ENCODE measurements at regions not wholly inside any gene's neighbourhood (a gene's known extent, or its start where the extent isn't known, plus 50 kb on each side); places are given as distances from the start of the nearest gene placed in this dataset.

DNA sequence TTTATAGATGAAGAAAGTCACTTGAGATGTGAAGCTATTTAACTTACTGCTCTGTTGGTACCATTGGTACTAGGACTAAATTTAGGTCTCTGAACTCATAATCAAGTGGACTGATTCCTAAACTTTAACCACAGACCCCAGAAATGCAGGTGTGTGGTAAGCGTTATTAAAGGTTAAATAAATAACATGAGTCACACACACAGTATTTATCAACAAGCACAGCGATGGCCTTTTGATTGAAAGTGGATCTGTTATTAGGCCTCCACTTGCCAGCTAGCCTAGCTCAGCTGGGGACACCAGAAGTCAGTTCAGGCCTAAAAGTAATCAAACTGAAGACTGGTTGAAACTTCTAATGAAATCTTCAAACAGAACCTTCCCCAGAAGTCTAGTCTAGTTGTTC lies 161.3 kb upstream of the DPP10 start:
- no peak for DNase-seq (ENCODE audit: low read depth in 1 of 2, low spot score in 1 of 2)
- H3K4me3 ChIP-seq (replicated peaks; ENCODE audit: insufficient read depth, low read length) = no peak overlapping the region
- no peak overlapping the region for H3K27ac ChIP-seq (replicated peaks)
- no peaks in the 10 kb centered on the region for H3K27me3 ChIP-seq (ENCODE audit: insufficient read depth, poor library complexity, severe bottlenecking)
- TF ChIP-seq CTCF (IDR thresholded peaks at IDR 0.05; ENCODE audit: insufficient read depth, low read length) = no peak

GRCh38 chr2:114283774-114284173 lies 158.7 kb upstream of the DPP10 start:
- no peak overlapping the region for H3K27ac ChIP-seq (replicated peaks)
- DNase-seq (ENCODE audit: low read depth in 1 of 2, low spot score in 1 of 2) = no peak
- H3K27me3 ChIP-seq (ENCODE audit: insufficient read depth, poor library complexity, severe bottlenecking) = no peaks in the 10 kb centered on the region
- H3K4me3 ChIP-seq (replicated peaks; ENCODE audit: insufficient read depth, low read length) = no peak overlapping the region
- TF ChIP-seq, protein P1, sequence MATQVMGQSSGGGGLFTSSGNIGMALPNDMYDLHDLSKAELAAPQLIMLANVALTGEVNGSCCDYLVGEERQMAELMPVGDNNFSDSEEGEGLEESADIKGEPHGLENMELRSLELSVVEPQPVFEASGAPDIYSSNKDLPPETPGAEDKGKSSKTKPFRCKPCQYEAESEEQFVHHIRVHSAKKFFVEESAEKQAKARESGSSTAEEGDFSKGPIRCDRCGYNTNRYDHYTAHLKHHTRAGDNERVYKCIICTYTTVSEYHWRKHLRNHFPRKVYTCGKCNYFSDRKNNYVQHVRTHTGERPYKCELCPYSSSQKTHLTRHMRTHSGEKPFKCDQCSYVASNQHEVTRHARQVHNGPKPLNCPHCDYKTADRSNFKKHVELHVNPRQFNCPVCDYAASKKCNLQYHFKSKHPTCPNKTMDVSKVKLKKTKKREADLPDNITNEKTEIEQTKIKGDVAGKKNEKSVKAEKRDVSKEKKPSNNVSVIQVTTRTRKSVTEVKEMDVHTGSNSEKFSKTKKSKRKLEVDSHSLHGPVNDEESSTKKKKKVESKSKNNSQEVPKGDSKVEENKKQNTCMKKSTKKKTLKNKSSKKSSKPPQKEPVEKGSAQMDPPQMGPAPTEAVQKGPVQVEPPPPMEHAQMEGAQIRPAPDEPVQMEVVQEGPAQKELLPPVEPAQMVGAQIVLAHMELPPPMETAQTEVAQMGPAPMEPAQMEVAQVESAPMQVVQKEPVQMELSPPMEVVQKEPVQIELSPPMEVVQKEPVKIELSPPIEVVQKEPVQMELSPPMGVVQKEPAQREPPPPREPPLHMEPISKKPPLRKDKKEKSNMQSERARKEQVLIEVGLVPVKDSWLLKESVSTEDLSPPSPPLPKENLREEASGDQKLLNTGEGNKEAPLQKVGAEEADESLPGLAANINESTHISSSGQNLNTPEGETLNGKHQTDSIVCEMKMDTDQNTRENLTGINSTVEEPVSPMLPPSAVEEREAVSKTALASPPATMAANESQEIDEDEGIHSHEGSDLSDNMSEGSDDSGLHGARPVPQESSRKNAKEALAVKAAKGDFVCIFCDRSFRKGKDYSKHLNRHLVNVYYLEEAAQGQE (IDR thresholded peaks at IDR 0.05; ENCODE audit: insufficient replicate concordance, low read depth) = no peak
- TF ChIP-seq GABPA (IDR thresholded peaks at IDR 0.05; ENCODE audit: low read depth) = no peak
- no peak for TF ChIP-seq CTCF (IDR thresholded peaks at IDR 0.05; ENCODE audit: insufficient read depth, low read length)
- TF ChIP-seq SPI1 (IDR thresholded peaks at IDR 0.05; ENCODE audit: borderline replicate concordance, low read depth) = no peak
- no peak for TF ChIP-seq POLR2AphosphoS5 (IDR thresholded peaks at IDR 0.05; ENCODE audit: low read depth)

DNA sequence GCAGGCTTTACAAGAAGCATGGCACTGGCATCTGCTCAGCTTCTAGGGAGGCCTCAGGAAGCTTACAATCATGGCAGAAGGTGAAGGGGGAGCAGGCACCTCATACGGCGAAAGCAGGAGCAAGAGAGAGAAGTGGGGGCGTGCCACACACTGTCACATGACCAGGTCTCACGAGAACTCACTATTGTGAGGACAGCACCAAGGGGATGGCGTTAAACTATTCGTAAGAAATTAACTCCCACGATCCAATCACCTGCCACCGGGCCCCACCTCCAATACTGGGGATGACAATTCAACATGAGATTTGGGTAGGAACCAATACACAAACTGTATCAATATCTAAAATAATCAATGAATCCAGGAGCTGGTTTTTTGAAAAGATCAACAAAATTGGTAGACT lies 156.0 kb upstream of the DPP10 start:
- H3K4me3 ChIP-seq (replicated peaks; ENCODE audit: insufficient read depth, low read length) = no peak overlapping the region
- no peaks in the 10 kb centered on the region for H3K27me3 ChIP-seq (ENCODE audit: insufficient read depth, poor library complexity, severe bottlenecking)
- H3K27ac ChIP-seq (replicated peaks) = no peak overlapping the region
- TF ChIP-seq, protein P1 (IDR thresholded peaks at IDR 0.05; ENCODE audit: insufficient replicate concordance, low read depth) = no peak
- TF ChIP-seq CTCF (IDR thresholded peaks at IDR 0.05; ENCODE audit: insufficient read depth, low read length) = no peak
- no peak for TF ChIP-seq GABPA (IDR thresholded peaks at IDR 0.05; ENCODE audit: low read depth)
- no peak for TF ChIP-seq POLR2AphosphoS5 (IDR thresholded peaks at IDR 0.05; ENCODE audit: low read depth)
- DNase-seq (ENCODE audit: low read depth in 1 of 2, low spot score in 1 of 2) = no peak

GRCh38 chr2:114293355-114293754 lies 149.1 kb upstream of the DPP10 start:
- DNase-seq (ENCODE audit: low read depth in 1 of 2, low spot score in 1 of 2) = no peak
- H3K27ac ChIP-seq (replicated peaks) = no peak overlapping the region
- TF ChIP-seq, protein P1 (IDR thresholded peaks at IDR 0.05; ENCODE audit: insufficient replicate concordance, low read depth) = no peak
- TF ChIP-seq POLR2AphosphoS5 (IDR thresholded peaks at IDR 0.05; ENCODE audit: low read depth) (no peak), GABPA (IDR thresholded peaks at IDR 0.05; ENCODE audit: low read depth) (no peak), CTCF (IDR thresholded peaks at IDR 0.05; ENCODE audit: insufficient read depth, low read length) (no peak), SPI1 (IDR thresholded peaks at IDR 0.05; ENCODE audit: borderline replicate concordance, low read depth) (no peak)
- H3K27me3 ChIP-seq (ENCODE audit: insufficient read depth, poor library complexity, severe bottlenecking) = peaks cover 6% of the 10 kb centered on the region
- no peak overlapping the region for H3K4me3 ChIP-seq (replicated peaks; ENCODE audit: insufficient read depth, low read length)
